ENCODE measurements at regions not wholly inside any gene's neighbourhood (a gene's known extent, or its start where the extent isn't known, plus 50 kb on each side); places are given as distances from the start of the nearest gene placed in this dataset.

DNA sequence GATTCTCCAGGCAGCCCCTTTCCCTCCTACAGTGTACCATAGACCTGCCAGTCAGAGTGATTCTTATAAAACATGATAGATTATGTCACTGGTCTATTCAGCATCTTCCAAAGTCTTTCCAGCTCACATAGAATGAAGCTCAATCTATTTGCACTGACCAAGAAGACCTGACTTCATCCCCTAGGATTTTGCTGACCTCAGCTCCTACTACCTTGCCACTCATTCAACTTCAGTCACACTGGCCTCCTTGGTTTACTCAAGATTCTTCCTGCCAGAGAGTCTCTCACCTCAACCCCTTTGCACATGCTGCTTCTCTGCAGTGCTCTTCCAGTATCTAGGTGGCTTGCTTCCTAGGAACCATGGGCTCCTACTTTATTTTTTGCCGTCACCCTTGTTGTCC lies 392.9 kb downstream of the PID1 start:
- peaks cover 6% of the 10 kb centered on the region for H3K9me3 Mint-ChIP-seq
- CTCF ChIA-PET, result no interaction called here
- no peak overlapping the region for H3K27ac Mint-ChIP-seq
- H3K4me3 Mint-ChIP-seq, result no peak overlapping the region
- POLR2A ChIA-PET, result no interaction called here
- H3K4me1 Mint-ChIP-seq, result no peaks in the 10 kb centered on the region
- H3K36me3 Mint-ChIP-seq (ENCODE audit: low read depth), result no peaks in the 10 kb centered on the region
- H3K27me3 Mint-ChIP-seq, result no peaks in the 10 kb centered on the region
- DNase-seq, result no peak

DNA sequence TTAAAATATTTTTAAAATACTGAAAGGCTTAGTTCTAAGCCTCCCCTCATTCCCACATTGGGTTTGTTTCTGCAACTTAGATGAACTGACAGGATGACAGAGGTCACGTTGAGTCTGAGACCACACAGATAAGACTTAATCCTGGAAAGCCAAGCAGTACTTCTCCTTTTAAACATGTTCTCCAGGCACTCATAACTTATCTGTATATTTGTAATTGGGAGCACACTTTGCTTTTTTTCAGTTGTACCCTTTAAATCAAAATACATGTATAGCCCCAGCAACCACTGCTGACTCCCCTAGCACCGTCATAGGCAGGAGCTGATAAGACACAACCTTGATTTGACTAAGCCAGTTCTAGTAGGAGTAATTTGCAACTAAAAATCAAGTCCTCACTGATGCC lies 394.8 kb downstream of the PID1 start:
- POLR2A ChIA-PET, result no interaction called here
- no peaks in the 10 kb centered on the region for H3K36me3 Mint-ChIP-seq (ENCODE audit: low read depth)
- CTCF ChIA-PET, result no interaction called here
- DNase-seq, result no peak
- peaks cover 6% of the 10 kb centered on the region for H3K9me3 Mint-ChIP-seq
- H3K4me1 Mint-ChIP-seq, result no peaks in the 10 kb centered on the region
- H3K27me3 Mint-ChIP-seq, result no peaks in the 10 kb centered on the region
- no peak overlapping the region for H3K27ac Mint-ChIP-seq
- H3K4me3 Mint-ChIP-seq, result no peak overlapping the region

GRCh38 chr2:228875152-228875900 lies 395.8 kb downstream of the PID1 start:
- no peak for DNase-seq
- CTCF ChIA-PET, result no interaction called here
- H3K36me3 Mint-ChIP-seq (ENCODE audit: low read depth), result no peaks in the 10 kb centered on the region
- H3K27ac Mint-ChIP-seq, result no peak overlapping the region
- H3K27me3 Mint-ChIP-seq, result no peaks in the 10 kb centered on the region
- no peaks in the 10 kb centered on the region for H3K4me1 Mint-ChIP-seq
- H3K4me3 Mint-ChIP-seq, result no peak overlapping the region
- H3K9me3 Mint-ChIP-seq, result peaks cover 6% of the 10 kb centered on the region
- POLR2A ChIA-PET, result no interaction called here

DNA sequence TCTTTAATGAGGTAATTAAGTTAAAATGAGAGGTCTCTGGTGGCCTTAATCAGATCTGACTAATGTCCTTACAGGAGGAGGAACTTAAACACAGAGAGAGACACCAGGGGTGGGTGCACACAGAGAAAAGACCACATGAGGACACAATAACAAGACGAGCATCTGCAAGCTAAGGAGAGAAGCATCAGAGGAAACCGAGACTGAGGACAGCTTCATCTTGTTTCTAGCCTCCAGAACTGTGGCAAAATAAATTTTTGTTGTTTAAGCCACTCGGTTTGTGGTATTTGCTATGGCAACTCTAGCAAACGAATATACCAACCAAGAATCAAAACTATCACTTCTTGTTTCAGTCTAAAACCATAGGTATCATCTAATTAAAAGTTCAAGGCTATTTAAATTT lies 400.1 kb downstream of the PID1 start:
- Mint-ChIP-seq H3K4me1 (no peaks in the 10 kb centered on the region), H3K27ac (no peak overlapping the region), H3K36me3 (ENCODE audit: low read depth) (no peaks in the 10 kb centered on the region), H3K9me3 (peaks cover 10% of the 10 kb centered on the region), H3K4me3 (no peak overlapping the region), H3K27me3 (no peaks in the 10 kb centered on the region)
- ChIA-PET CTCF (no interaction called here), POLR2A (no interaction called here)
- DNase-seq, result no peak

GRCh38 chr2:228869636-228870264 lies 401.3 kb downstream of the PID1 start:
- ChIA-PET POLR2A (no interaction called here), CTCF (no interaction called here)
- DNase-seq, result no peak
- H3K36me3 Mint-ChIP-seq (ENCODE audit: low read depth), result no peaks in the 10 kb centered on the region
- H3K9me3 Mint-ChIP-seq, result peaks cover 10% of the 10 kb centered on the region
- no peak overlapping the region for H3K27ac Mint-ChIP-seq
- H3K4me3 Mint-ChIP-seq, result no peak overlapping the region
- no peaks in the 10 kb centered on the region for H3K4me1 Mint-ChIP-seq
- H3K27me3 Mint-ChIP-seq, result no peaks in the 10 kb centered on the region

GRCh38 chr2:228867406-228867805 lies 403.7 kb downstream of the PID1 start:
- Mint-ChIP-seq H3K4me1 (no peaks in the 10 kb centered on the region), H3K27ac (no peak overlapping the region), H3K4me3 (no peak overlapping the region), H3K36me3 (ENCODE audit: low read depth) (no peaks in the 10 kb centered on the region), H3K9me3 (peaks cover 7% of the 10 kb centered on the region), H3K27me3 (no peaks in the 10 kb centered on the region)
- no peak for DNase-seq
- POLR2A ChIA-PET, result no interaction called here
- CTCF ChIA-PET, result no interaction called here

- H3K27me3 Mint-ChIP-seq, result no peaks in the 10 kb centered on the region
- no peaks in the 10 kb centered on the region for H3K4me1 Mint-ChIP-seq
- DNase-seq, result no peak
- no peak overlapping the region for H3K4me3 Mint-ChIP-seq
- peaks cover 7% of the 10 kb centered on the region for H3K9me3 Mint-ChIP-seq
- ChIA-PET POLR2A (no interaction called here), CTCF (no interaction called here)
- no peak overlapping the region for H3K27ac Mint-ChIP-seq
- no peaks in the 10 kb centered on the region for H3K36me3 Mint-ChIP-seq (ENCODE audit: low read depth)
These were observed 404.3 kb downstream of the PID1 start for GRCh38 chr2:228866781-228867180.

DNA sequence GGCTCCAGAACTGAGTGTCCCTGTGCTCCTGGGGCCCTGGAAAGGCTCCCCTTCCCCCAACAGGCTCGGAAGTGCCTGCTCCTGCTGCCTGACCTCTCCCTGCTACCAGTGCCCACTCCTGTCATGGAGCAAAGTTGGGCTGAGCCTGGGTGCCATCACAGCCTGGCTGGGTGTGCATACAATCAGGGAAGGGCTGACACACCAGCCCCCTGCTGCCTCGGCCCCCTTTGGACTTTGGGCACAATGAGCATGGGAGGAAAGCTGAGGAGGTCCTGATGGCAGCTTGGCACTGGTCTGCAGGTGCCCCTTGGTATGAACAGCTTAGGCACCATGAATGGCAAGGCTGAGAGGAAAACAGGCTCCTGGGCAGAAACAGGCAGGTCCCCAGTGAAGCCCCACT lies 405.0 kb downstream of the PID1 start:
- H3K4me3 Mint-ChIP-seq, result no peak overlapping the region
- H3K27me3 Mint-ChIP-seq, result no peaks in the 10 kb centered on the region
- H3K36me3 Mint-ChIP-seq (ENCODE audit: low read depth), result no peaks in the 10 kb centered on the region
- DNase-seq, result no peak
- no peaks in the 10 kb centered on the region for H3K4me1 Mint-ChIP-seq
- POLR2A ChIA-PET, result no interaction called here
- peaks cover 7% of the 10 kb centered on the region for H3K9me3 Mint-ChIP-seq
- CTCF ChIA-PET, result no interaction called here
- no peak overlapping the region for H3K27ac Mint-ChIP-seq

DNA sequence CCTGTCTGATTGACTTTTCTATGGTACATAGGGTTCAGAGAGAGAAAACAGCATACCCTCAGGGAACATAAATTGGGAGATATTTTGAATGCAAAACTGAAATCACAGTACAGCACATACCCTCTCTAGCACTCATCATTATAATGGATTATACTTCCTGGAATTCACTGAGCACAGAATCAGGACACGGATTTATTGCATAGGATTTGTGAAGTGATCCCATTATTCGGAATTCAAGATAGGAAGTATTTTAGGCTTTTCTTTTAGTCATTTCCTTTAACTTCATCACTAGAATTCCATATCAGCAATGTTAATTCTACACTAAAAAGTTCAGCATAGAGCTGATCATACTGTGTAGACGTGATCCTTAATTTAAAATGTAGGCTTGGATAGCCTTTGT lies 407.0 kb downstream of the PID1 start:
- H3K4me1 Mint-ChIP-seq, result no peaks in the 10 kb centered on the region
- POLR2A ChIA-PET, result no interaction called here
- H3K9me3 Mint-ChIP-seq, result peaks cover 3% of the 10 kb centered on the region
- no peak overlapping the region for H3K4me3 Mint-ChIP-seq
- no peak overlapping the region for H3K27ac Mint-ChIP-seq
- no peak for DNase-seq
- no peaks in the 10 kb centered on the region for H3K36me3 Mint-ChIP-seq (ENCODE audit: low read depth)
- no peaks in the 10 kb centered on the region for H3K27me3 Mint-ChIP-seq
- CTCF ChIA-PET, result no interaction called here

GRCh38 chr2:228860601-228861285 lies 410.3 kb downstream of the PID1 start:
- no peaks in the 10 kb centered on the region for H3K36me3 Mint-ChIP-seq (ENCODE audit: low read depth)
- H3K4me1 Mint-ChIP-seq, result no peaks in the 10 kb centered on the region

GRCh38 chr2:228853151-228853550 lies 417.9 kb downstream of the PID1 start:
- Mint-ChIP-seq H3K36me3 (ENCODE audit: low read depth) (no peaks in the 10 kb centered on the region), H3K27ac (no peak overlapping the region), H3K27me3 (no peaks in the 10 kb centered on the region), H3K4me1 (no peaks in the 10 kb centered on the region), H3K9me3 (peaks cover 2% of the 10 kb centered on the region), H3K4me3 (no peak overlapping the region)
- no peak for DNase-seq
- CTCF ChIA-PET, result no interaction called here
- POLR2A ChIA-PET, result no interaction called here

More at GRCh38 chr2:228860601-228861285, 410.3 kb downstream of the PID1 start:
- no peak for DNase-seq
- Mint-ChIP-seq H3K27ac (no peak overlapping the region), H3K9me3 (no peaks in the 10 kb centered on the region), H3K27me3 (no peaks in the 10 kb centered on the region), H3K4me3 (no peak overlapping the region)
- ChIA-PET POLR2A (no interaction called here), CTCF (no interaction called here)

DNA sequence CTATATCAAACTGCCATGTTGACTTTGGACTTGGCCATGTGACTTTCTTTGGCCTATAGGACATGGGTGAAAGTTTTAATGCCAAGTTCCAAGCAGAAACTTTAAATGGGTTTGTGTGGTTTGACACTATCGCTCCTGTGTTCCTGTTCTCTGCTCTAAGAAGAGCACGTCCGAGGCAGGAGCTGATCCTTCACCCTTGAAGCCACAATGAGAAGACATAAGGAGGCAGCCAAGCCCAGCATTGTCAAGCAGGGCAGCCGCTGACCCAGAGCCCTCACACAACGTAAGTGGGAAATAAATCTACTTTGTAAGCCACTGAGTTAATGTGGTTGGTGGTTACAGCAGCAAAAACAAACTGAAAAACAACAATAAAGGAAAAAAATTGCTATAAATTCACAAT lies 422.4 kb downstream of the PID1 start:
- ChIA-PET POLR2A (no interaction called here), CTCF (no interaction called here)
- no peaks in the 10 kb centered on the region for H3K27me3 Mint-ChIP-seq
- H3K4me3 Mint-ChIP-seq, result no peak overlapping the region
- H3K4me1 Mint-ChIP-seq, result no peaks in the 10 kb centered on the region
- H3K9me3 Mint-ChIP-seq, result peaks cover 4% of the 10 kb centered on the region
- H3K36me3 Mint-ChIP-seq (ENCODE audit: low read depth), result no peaks in the 10 kb centered on the region
- H3K27ac Mint-ChIP-seq, result no peak overlapping the region
- no peak for DNase-seq

DNA sequence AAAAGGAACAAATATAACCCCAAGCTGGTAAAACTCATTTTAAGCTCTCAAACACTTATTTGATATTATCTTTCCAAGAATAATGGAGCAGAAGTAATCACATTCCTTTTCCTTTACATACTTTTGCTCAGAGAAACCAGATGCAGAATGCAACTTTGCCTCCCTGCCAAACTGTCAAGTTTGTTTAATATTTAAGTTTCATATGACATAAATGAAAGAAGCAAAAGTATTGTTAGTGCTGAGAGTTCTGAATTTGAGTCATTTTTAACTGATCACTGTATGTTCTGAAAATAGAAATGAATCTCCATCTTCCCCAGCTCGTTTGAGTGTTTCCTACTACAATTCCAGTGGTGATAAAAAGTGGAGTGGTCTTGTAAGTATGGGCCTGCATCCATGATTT lies 423.4 kb downstream of the PID1 start:
- H3K36me3 Mint-ChIP-seq (ENCODE audit: low read depth), result no peaks in the 10 kb centered on the region
- H3K4me3 Mint-ChIP-seq, result no peak overlapping the region
- DNase-seq, result no peak
- ChIA-PET CTCF (no interaction called here), POLR2A (no interaction called here)
- no peaks in the 10 kb centered on the region for H3K27me3 Mint-ChIP-seq
- H3K4me1 Mint-ChIP-seq, result no peaks in the 10 kb centered on the region
- H3K27ac Mint-ChIP-seq, result no peak overlapping the region
- H3K9me3 Mint-ChIP-seq, result peaks cover 4% of the 10 kb centered on the region

DNA sequence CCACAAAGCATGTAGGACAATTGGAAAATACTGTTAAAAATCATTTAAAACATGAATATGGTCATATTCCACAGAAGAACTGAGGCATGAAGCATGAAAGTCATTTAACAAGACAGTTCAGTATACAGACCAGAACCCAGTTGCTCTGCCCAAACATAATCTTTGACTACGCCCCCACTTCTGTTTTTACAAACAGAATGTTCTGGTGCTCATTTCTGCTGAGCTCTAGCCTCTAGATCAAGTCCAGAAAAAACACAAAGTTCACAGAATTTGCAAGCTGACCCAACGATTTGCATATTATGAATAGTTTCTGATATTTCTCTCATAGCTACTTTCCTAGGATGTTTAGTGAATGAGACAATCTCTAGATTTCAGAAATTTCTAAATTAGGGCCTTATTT lies 424.9 kb downstream of the PID1 start:
- ChIA-PET POLR2A (no interaction called here), CTCF (interaction anchor here (0.5 kb wide), 1 partner anchor 914 kb away, joined by 3 read pairs; no protein-coding TSS in a partner anchor)
- no peak overlapping the region for H3K4me3 Mint-ChIP-seq
- no peaks in the 10 kb centered on the region for H3K36me3 Mint-ChIP-seq (ENCODE audit: low read depth)
- DNase-seq, result no peak
- no peaks in the 10 kb centered on the region for H3K27me3 Mint-ChIP-seq
- peaks cover 4% of the 10 kb centered on the region for H3K9me3 Mint-ChIP-seq
- no peak overlapping the region for H3K27ac Mint-ChIP-seq
- H3K4me1 Mint-ChIP-seq, result no peaks in the 10 kb centered on the region
